ENCODE measurements at regions not wholly inside any gene's neighbourhood (a gene's known extent, or its start where the extent isn't known, plus 50 kb on each side); places are given as distances from the start of the nearest gene placed in this dataset.
A peak's percentile ranks its signal among the peaks of the same experiment; 100 is the strongest.

DNA sequence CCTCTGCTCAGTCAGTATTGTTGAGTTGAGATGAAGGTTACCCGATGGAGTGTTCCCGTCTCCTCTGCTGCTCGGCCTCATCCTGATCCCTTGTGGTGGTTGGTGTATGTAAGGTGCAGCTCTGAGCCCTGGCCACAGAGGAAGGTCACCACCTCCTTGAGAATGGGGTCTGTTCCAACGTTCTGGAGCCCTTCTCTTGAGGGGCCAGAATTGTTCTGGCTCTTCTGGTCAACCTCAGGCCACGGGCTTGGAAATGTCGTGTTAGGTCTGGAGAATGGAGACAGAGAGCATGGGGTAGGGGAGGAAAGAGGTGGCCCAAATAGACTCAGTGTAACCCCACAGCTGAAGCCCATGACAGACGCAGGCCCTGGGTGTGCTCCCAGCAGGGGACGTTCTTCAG, 62.3 kb upstream of the ETV3 start:
- in situ Hi-C loops (cut with HindIII; ENCODE audit: low pct_unique_long_range_greater_than_20kb, low sequenced_read_pairs) = no loop called here
- no peaks in the 10 kb centered on the region for H3K9me3 ChIP-seq (ENCODE audit: control insufficient read depth, insufficient read depth, low read depth, low read length)
- H3K27ac ChIP-seq (ENCODE audit: low read length) = no peak overlapping the region
- ATAC-seq = no peak
- H3K36me3 ChIP-seq (ENCODE audit: control insufficient read depth, insufficient read depth, low read length) = no peaks in the 10 kb centered on the region
- BruUV-seq (replicated peaks) = no TSS peak
- CTCF ChIA-PET = no interaction called here
- no peaks in the 10 kb centered on the region for H3K4me1 ChIP-seq (ENCODE audit: control insufficient read depth, insufficient read depth, low read length)
- H3K27me3 ChIP-seq (ENCODE audit: control insufficient read depth, insufficient read depth, low read length) = no peaks in the 10 kb centered on the region; the same call in none of the 2 replicates
- TF ChIP-seq, protein P1, sequence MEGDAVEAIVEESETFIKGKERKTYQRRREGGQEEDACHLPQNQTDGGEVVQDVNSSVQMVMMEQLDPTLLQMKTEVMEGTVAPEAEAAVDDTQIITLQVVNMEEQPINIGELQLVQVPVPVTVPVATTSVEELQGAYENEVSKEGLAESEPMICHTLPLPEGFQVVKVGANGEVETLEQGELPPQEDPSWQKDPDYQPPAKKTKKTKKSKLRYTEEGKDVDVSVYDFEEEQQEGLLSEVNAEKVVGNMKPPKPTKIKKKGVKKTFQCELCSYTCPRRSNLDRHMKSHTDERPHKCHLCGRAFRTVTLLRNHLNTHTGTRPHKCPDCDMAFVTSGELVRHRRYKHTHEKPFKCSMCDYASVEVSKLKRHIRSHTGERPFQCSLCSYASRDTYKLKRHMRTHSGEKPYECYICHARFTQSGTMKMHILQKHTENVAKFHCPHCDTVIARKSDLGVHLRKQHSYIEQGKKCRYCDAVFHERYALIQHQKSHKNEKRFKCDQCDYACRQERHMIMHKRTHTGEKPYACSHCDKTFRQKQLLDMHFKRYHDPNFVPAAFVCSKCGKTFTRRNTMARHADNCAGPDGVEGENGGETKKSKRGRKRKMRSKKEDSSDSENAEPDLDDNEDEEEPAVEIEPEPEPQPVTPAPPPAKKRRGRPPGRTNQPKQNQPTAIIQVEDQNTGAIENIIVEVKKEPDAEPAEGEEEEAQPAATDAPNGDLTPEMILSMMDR (IDR thresholded peaks at IDR 0.05) = no peak
- no peak overlapping the region for H3K4me3 ChIP-seq (ENCODE audit: low read depth in 2 of 2, low read length in 2 of 2)
- POLR2A ChIA-PET = no interaction called here
- intact Hi-C loops (cut with micrococcal nuclease; ENCODE audit: unreplicated experiment) = no loop called here
- no peak for DNase-seq (ENCODE audit: low read depth, low spot score)

DNA sequence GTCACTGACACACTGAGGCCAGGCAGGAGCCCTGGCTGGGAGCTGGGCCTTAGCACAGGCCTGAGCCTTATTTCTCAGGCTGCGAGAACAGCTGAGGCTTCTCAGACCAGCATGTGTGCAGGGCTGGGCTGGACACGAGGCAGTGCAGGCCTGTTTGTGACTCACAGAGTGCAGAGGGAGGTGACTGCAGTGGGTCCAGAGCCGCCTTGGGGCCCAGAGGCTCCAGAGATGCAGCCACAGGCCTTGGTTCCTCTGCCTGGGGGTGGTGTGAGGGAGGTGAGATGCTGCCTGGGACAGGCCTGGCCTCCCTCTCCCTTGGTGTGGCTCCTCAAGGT, 61.2 kb upstream of the ETV3 start:
- TF ChIP-seq TCF7L2 (IDR thresholded peaks at IDR 0.05; ENCODE audit: low read depth, low read length) (no peak), SIN3A (IDR thresholded peaks at IDR 0.05; ENCODE audit: borderline replicate concordance, insufficient read depth, low read depth, low read length) (no peak), POLR2AphosphoS5 (IDR thresholded peaks at IDR 0.05; ENCODE audit: low read depth, low read length) (no peak)
- TF ChIP-seq, protein P2, sequence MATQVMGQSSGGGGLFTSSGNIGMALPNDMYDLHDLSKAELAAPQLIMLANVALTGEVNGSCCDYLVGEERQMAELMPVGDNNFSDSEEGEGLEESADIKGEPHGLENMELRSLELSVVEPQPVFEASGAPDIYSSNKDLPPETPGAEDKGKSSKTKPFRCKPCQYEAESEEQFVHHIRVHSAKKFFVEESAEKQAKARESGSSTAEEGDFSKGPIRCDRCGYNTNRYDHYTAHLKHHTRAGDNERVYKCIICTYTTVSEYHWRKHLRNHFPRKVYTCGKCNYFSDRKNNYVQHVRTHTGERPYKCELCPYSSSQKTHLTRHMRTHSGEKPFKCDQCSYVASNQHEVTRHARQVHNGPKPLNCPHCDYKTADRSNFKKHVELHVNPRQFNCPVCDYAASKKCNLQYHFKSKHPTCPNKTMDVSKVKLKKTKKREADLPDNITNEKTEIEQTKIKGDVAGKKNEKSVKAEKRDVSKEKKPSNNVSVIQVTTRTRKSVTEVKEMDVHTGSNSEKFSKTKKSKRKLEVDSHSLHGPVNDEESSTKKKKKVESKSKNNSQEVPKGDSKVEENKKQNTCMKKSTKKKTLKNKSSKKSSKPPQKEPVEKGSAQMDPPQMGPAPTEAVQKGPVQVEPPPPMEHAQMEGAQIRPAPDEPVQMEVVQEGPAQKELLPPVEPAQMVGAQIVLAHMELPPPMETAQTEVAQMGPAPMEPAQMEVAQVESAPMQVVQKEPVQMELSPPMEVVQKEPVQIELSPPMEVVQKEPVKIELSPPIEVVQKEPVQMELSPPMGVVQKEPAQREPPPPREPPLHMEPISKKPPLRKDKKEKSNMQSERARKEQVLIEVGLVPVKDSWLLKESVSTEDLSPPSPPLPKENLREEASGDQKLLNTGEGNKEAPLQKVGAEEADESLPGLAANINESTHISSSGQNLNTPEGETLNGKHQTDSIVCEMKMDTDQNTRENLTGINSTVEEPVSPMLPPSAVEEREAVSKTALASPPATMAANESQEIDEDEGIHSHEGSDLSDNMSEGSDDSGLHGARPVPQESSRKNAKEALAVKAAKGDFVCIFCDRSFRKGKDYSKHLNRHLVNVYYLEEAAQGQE (IDR thresholded peaks at IDR 0.05; ENCODE audit: insufficient read depth in 1 of 2, low read depth in 2 of 2, low read length in 1 of 2) = no peak
- TF ChIP-seq, protein P1 (IDR thresholded peaks at IDR 0.05) = no peak
- peak; percentile 14; the same call in 1 of the 2 replicates for ATAC-seq
- no peaks in the 10 kb centered on the region; the same call in none of the 2 replicates for H3K27me3 ChIP-seq (ENCODE audit: control insufficient read depth, insufficient read depth, low read length)
- ChIA-PET POLR2A (no interaction called here), CTCF (no interaction called here)
- no peaks in the 10 kb centered on the region for H3K36me3 ChIP-seq (ENCODE audit: control insufficient read depth, insufficient read depth, low read length)
- no TSS peak for BruUV-seq (replicated peaks)
- H3K4me1 ChIP-seq (ENCODE audit: control insufficient read depth, insufficient read depth, low read length) = no peaks in the 10 kb centered on the region
- H3K9me3 ChIP-seq (ENCODE audit: control insufficient read depth, insufficient read depth, low read depth, low read length) = no peaks in the 10 kb centered on the region
- DNase-seq (ENCODE audit: low read depth, low spot score) = no peak
- in situ Hi-C loops (cut with HindIII; ENCODE audit: low pct_unique_long_range_greater_than_20kb, low sequenced_read_pairs) = no loop called here
- no peak overlapping the region for H3K4me3 ChIP-seq (ENCODE audit: low read depth in 2 of 2, low read length in 2 of 2)
- intact Hi-C loops (cut with micrococcal nuclease; ENCODE audit: unreplicated experiment) = no loop called here
- no peak overlapping the region for H3K27ac ChIP-seq (ENCODE audit: low read length)
